SIG-M5 treated with dmso at 0.1 percent for 504 hours (cell line): ENCODE measurements at regions not wholly inside any gene's neighbourhood (a gene's known extent, or its start where the extent isn't known, plus 50 kb on each side); places are given as distances from the start of the nearest gene placed in this dataset.
"Not testable (repeated sequence)": the region's sequence is repeated elsewhere in the genome, so short reads cannot be mapped to it uniquely, and the experiment has no call there.

Experiments
- DNase-seq: peaks from one replicate; lab custom pipeline; 2025; ENCODE audit not compliant: unreplicated experiment; lab: John Stamatoyannopoulos, UW

- no peak for DNase-seq
Measured at GRCh38 chr12:113577464-113578129, 105.9 kb upstream of the LHX5 start.

DNA sequence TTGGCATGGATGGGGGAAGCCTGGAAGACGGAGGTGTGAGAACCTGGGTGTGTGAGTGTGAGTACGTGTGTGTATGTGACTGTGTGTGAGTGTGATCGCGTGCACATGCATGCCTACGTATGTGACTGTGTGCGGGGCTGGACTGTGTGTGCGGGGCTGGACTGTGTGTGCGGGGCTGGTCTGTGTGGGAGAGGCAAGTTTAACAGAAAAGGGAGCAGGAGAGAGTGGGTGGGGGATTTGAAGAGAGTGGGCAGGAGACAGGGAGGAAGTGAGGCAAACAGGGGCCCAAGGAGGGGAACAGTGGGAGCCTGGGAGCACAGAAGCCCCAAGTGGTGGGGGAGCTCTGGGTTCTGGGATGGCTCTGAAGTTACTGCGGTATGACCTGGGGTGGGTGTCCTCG lies 103.7 kb upstream of the LHX5 start:
- DNase-seq, result no peak

DNA sequence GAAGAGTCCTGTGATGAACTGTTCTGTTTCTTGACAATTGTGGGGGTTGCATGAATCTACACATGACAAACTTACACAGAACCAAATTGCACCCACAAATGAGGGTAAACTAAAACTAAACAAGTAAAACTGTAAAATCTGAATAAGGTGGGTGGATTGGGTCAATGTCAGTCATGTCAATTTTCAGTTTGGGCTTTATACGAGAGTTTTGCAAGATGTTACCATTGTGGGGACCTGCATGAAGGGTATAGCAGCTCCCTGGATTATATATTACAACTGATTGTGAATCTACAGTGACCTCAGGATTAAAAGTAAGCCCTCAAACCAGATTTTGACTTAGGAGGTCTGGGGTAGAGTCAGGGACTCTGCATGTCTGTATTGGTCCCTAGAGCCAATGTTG lies 101.5 kb upstream of the LHX5 start:
- DNase-seq, result no peak

DNA sequence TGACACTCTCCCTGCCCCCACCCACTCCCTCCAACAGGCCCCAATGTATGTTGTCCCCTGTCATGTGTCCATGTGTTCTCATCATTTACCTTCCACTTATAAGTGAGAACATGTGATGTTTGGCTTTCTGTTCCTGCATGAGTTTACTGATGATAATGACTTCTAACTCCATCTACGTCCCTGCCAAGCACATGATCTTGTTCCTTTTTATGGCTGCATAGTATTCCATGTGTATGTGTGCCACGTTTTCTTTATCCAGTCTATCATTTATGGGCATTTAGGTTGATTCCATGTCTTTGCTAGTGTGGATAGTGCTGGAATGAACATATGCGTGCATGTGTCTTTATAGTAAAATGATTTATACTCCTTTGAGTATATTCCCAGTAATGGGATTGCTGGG lies 100.0 kb upstream of the LHX5 start:
- no peak for DNase-seq

- DNase-seq, result no peak
Measured at GRCh38 chr12:113569806-113570205, 98.1 kb upstream of the LHX5 start.

- DNase-seq, result no peak
Measured at GRCh38 chr12:113568021-113568420, 96.3 kb upstream of the LHX5 start.

DNA sequence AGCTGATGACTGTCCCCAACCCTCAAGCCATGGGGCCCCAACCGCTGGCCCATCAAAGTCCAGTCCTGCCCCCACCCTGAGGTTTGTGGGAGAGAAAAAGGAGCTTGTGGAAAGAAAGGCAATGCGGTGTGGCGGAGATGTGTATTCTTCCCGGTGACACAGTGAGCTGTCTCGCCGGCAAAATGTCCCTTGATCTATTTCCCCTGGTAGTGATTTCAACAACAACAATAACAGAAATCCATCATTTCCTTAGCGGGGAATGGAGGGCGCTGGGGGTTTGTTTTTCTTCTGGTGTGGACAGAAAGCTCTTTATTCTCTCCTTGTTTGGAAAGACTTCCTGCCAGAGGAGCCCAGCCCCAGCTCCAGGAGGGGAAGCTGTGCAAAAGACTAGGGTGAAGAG lies 93.7 kb upstream of the LHX5 start:
- DNase-seq, result no peak

DNA sequence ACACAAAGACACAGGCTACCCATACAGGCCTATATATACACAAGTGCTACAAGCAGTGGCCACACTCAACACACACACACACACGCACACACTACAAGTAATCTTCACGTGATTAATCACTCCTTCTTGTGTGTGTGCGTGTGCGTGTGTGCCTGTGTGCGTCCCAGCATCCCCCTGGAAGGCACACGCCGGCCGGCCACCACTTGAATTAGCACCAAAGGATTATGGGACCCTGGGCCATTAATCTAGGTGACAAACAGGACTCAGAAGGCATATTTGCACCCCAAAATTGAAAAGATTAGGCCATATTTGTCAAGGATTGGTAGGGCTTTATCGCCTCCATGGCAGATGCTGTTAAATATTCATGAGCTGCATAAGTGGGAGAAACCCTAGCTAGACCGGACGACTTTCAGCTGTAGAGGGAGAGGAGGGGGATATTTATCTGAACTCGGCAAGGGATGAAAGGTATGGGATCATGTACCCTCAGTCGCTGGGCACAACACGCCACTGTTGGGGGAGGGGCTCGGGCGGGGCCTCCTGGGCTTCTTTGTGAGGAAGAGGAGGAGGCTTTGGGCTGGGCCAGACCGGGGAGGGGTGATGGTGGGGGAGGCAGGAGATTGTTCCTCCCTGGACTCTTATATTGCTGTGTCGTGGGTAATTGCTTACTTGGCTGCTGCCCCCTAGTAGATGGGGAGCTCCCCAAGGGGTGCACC lies 89.6 kb upstream of the LHX5 start:
- no peak for DNase-seq

DNA sequence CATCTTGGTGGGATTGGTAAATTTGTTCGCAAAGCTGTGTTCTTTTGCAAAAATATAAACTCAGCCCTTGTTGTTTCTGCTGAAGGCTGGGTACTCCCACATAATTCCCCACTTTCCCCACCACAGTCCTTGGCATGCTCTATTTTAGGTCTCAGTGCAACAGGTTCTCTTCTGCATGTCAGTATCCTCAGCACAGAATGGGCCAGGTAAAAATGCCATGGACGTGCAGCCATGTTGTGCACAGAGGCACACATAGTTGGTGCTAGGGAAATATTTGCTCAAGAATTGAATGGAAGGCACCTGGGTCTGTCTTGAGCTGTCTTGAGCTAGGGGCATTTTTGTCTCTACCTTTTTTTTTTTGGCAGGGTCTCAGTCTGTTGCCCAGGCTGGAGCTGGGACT lies 87.8 kb upstream of the LHX5 start:
- DNase-seq, result no peak

- no peak for DNase-seq
Measured at GRCh38 chr12:113555226-113555625, 83.6 kb upstream of the LHX5 start.

DNA sequence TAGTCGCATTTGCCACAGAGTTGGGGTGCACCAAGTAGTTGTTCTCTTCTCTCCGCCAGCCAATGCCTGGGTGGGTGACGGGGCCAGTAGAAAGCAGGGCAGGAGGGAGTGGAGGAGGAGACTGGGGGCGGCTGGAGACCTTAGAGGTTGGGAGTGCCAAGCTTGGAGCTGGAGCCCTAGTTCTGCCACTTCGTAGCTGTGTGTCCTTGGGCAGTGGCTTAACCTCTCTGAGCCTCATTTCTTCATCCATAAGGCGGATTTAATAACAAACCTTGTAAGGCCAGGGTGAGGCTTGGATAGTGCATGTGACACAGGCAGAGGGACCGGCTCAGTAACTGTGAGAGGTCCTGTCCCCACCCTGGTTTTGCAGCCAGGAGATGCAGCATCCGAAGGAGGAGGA lies 81.1 kb upstream of the LHX5 start:
- DNase-seq, result no peak

GRCh38 chr12:113551563-113551962 lies 79.9 kb upstream of the LHX5 start:
- no peak for DNase-seq

DNA sequence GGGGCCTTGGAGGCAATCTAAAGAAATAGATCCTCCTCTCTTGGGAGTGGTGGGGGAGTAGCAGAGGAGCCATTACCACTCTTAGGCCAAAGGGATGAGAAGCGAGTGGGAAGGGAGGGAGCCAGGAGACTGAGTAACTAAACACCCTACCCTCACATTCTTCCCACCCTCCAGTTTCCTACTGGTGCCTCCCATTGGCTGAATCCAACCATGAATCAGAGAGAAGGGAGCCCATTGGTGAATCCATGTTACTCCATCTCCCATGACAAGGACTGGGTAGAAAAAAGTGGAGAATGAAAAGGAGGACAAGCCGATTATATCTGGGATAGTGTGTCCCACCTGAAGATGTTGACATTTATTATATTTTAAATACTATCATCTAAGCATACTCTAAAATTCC lies 76.8 kb upstream of the LHX5 start:
- no peak for DNase-seq

- DNase-seq, result no peak
Measured at GRCh38 chr12:113546916-113547863, 75.5 kb upstream of the LHX5 start.

- no peak for DNase-seq
Measured at GRCh38 chr12:113537751-113538087, 66.0 kb upstream of the LHX5 start.

- no peak for DNase-seq
Measured at GRCh38 chr12:113537046-113537750, 65.5 kb upstream of the LHX5 start.

DNA sequence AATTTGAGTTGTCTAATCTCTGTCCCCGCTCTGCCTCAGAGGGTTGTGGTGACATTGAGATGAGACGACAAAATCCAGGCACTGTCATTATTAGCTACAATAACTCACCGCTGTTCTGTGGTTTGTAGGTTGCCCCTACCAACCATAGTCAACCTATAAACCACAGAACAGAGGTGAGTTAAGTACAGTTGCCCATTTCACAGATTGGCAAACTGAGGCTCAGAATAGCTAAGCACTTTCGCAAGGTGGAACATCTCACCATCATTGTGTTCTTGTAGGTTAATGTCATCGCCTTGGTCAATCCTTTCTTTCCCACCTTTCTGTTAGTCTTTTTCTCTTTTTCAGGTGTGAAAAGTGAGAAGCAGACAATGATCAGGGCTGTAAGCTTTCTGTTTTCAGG lies 63.4 kb upstream of the LHX5 start:
- no peak for DNase-seq

DNA sequence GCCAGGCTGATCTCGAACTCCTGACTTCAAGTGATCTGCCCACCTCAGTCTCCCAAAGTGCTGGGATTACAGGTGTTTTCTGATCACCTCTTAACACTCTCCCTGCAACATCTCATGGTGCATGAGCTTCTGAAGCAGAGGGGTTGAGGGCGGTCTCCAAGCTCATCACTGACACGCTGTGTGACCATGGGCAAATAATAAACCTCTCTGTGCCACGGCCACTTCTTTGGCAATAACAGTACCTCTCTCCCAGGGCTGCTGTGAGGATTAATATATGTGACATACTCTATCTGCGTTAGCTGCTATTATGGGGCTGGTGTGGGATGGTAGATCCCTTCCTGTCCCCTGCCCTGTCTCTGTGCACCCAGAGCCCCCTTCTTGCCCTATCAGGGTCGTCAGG lies 62.9 kb upstream of the LHX5 start:
- DNase-seq, result no peak

- no peak for DNase-seq
Measured at GRCh38 chr12:113533842-113534375, 62.2 kb upstream of the LHX5 start.

GRCh38 chr12:113532292-113532691 lies 60.6 kb upstream of the LHX5 start:
- DNase-seq, result no peak

DNA sequence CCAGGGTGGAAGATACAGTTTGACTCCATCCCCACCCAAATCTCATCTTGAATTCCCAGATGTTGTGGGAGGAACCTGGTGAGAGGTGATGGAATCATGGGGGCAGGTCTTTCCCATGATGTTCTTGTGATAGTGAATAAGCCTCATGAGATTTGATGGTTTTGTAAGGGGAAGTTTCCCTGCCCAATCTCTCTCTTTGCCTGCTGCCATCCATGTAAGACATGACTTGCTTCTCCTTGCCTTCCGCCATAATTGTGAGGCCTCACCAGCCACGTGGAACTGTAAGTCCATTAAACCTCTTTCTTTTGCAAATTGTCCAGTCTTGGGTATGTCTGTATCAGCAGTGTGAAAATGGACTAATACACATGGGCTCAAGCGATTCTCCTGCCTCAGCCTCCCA lies 59.4 kb upstream of the LHX5 start:
- DNase-seq, result not testable (repeated sequence)
